HCT116 (cell line): ENCODE measurements at regions not wholly inside any gene's neighbourhood (a gene's known extent, or its start where the extent isn't known, plus 50 kb on each side); places are given as distances from the start of the nearest gene placed in this dataset.

ENCODE experiments used
- ATAC-seq: fragments of 200-7000 bp; cut with Tn5 transposase; 2 replicates; pipeline ENCODE4 v1.9.1; 2020; ENCODE audit warnings: mild to moderate bottlenecking, moderate library complexity
- BruUV-seq: library from RNA; stranded (reverse); fragments of 400-500 nt; replicated peaks from 2 replicates; lab custom pipeline; 2021; lab: Mats Ljungman, UMichigan
- CTCF ChIA-PET: fragments of 300-600 bp; sonication (Branson Sonifier 250); formaldehyde crosslinking; loops from one replicate; lab custom pipeline; 2021; ENCODE audit warnings: antibody characterized with exemption; lab: Charles Lee
- POLR2A ChIA-PET: fragments of 300-600, 350-600 bp; sonication (Branson Sonifier 250); formaldehyde crosslinking; loops from one replicate; lab custom pipeline; 2021; ENCODE audit warnings: antibody characterized with exemption; lab: Charles Lee
- RAD21 ChIA-PET, 2 experiments: fragments of 300-600 bp; sonication (Branson Sonifier 250); formaldehyde crosslinking; loops; one replicate each; lab custom pipeline; 2023; ENCODE audit warnings: low total read pairs in 2 of 2; ENCODE audit not compliant: uncharacterized antibody in 2 of 2, unreplicated experiment in 2 of 2, low non-redundant PET in 1 of 2; lab: Charles Lee
- DNase-seq: peaks from one replicate; pipeline ENCODE4 v3.0.0-alpha.2; 2010; ENCODE audit warnings: low read depth, low spot score
- H2AFZ ChIP-seq: fragments of 200-600 bp; shearing (Covaris generic), sonication (generic); 2 replicates; pipeline ENCODE4 v1.6.1; 2017; ENCODE audit warnings: low read depth, mixed run types, mixed read lengths, antibody characterized with exemption, low read length; ENCODE audit not compliant: poor library complexity, severe bottlenecking
- H3K27ac ChIP-seq: 2 replicates; pipeline ENCODE4 v1.5.1; 2012; ENCODE audit warnings: low read depth, low read length
- H3K27me3 ChIP-seq: fragments of 200-600 bp; sonication (generic); 2 replicates; pipeline ENCODE4 v1.6.1; 2016; ENCODE audit warnings: mixed run types, low read length, mixed read lengths; ENCODE audit not compliant: insufficient read depth
- H3K36me3 ChIP-seq, 2 experiments: fragments of 200-500 bp in 1 of 2; fragments of 200-600 bp in 1 of 2; sonication (Bioruptor generic) in 1 of 2; sonication (generic) in 1 of 2; 2 replicates each; pipeline versions ENCODE4 v1.5.1 to v1.6.1; 2014 to 2016; ENCODE audit warnings: low read length in 2 of 2, inconsistent platforms in 1 of 2, mixed read lengths in 1 of 2, mixed run types in 1 of 2; ENCODE audit not compliant: insufficient read depth in 2 of 2, control insufficient read depth in 1 of 2
- H3K4me1 ChIP-seq, 2 experiments: fragments of 200-600 bp in 1 of 2; sonication (generic) in 1 of 2; 2 replicates each; pipeline versions ENCODE4 v1.5.1 to v1.6.1; 2012 to 2017; ENCODE audit warnings: low read length in 2 of 2, inconsistent platforms in 1 of 2, mild to moderate bottlenecking in 1 of 2, mixed read lengths in 1 of 2, mixed run types in 1 of 2, moderate library complexity in 1 of 2; ENCODE audit not compliant: insufficient read depth in 2 of 2, control insufficient read depth in 1 of 2
- H3K4me2 ChIP-seq: fragments of 200-600 bp; sonication (generic); 2 replicates; pipeline ENCODE4 v1.6.1; 2017; ENCODE audit warnings: mixed run types, low read length, mixed read lengths
- H3K4me3 ChIP-seq, 2 experiments: fragments of 200-600 bp in 1 of 2; sonication (generic) in 1 of 2; replicated peaks in 1 of 2; 2 replicates each; pipeline ENCODE4 v1.5.1; 2011 to 2016; ENCODE audit warnings: low read length in 2 of 2, control low read depth in 1 of 2, low read depth in 1 of 2, mild to moderate bottlenecking in 1 of 2, mixed read lengths in 1 of 2, mixed run types in 1 of 2
- H3K79me2 ChIP-seq: fragments of 200-600 bp; sonication (generic); 2 replicates; pipeline ENCODE4 v1.6.1; 2017; ENCODE audit warnings: mild to moderate bottlenecking, mixed run types, low read length, moderate library complexity, mixed read lengths; ENCODE audit not compliant: insufficient read depth
- H3K9ac ChIP-seq: fragments of 200-600 bp; sonication (generic); 2 replicates; pipeline ENCODE4 v1.6.1; 2016; ENCODE audit warnings: low read length, mixed read lengths
- H3K9me2 ChIP-seq: fragments of 200-600 bp; sonication (generic), shearing (Covaris generic); 2 replicates; pipeline ENCODE4 v1.6.1; 2017; ENCODE audit warnings: mixed run types, mild to moderate bottlenecking, moderate library complexity; ENCODE audit not compliant: insufficient read depth
- H3K9me3 ChIP-seq, 2 experiments: fragments of 200-500 bp in 1 of 2; fragments of 200-600 bp in 1 of 2; sonication (Bioruptor generic) in 1 of 2; sonication (generic) in 1 of 2; 2 replicates each; pipeline ENCODE4 v1.6.1; 2014 to 2017; ENCODE audit warnings: low read length in 2 of 2, mixed read lengths in 2 of 2, inconsistent platforms in 1 of 2, low read depth in 1 of 2, mild to moderate bottlenecking in 1 of 2, mixed run types in 1 of 2, moderate library complexity in 1 of 2; ENCODE audit not compliant: control insufficient read depth in 1 of 2, insufficient read depth in 1 of 2
- H4K20me1 ChIP-seq: fragments of 200-600 bp; sonication (generic), shearing (Covaris generic); 2 replicates; pipeline ENCODE4 v1.6.1; 2017; ENCODE audit warnings: mixed run types, mild to moderate bottlenecking, moderate library complexity; ENCODE audit not compliant: insufficient read depth
- ATF3 ChIP-seq: IDR thresholded peaks from 2 replicates; pipeline ENCODE4 v1.6.1; 2012
- CBX3 ChIP-seq: IDR thresholded peaks from 2 replicates; pipeline ENCODE4 v1.6.1; 2012; ENCODE audit warnings: low read depth
- CEBPB ChIP-seq: IDR thresholded peaks from 2 replicates; pipeline ENCODE4 v1.6.1; 2012; ENCODE audit warnings: low read depth
- CTCF ChIP-seq, 3 experiments: fragments of 200-600 bp in 1 of 3; sonication (generic) in 1 of 3; IDR thresholded peaks in 2 of 3; conservative IDR thresholded peaks in 1 of 3; 2 replicates each; pipeline ENCODE4 v1.5.1; 2012 to 2017; ENCODE audit warnings: low read depth in 2 of 3, low read length in 2 of 3, antibody characterized with exemption in 1 of 3, borderline replicate concordance in 1 of 3, control low read depth in 1 of 3, mild to moderate bottlenecking in 1 of 3, mixed read lengths in 1 of 3, mixed run types in 1 of 3, moderate library complexity in 1 of 3; ENCODE audit not compliant: insufficient read depth in 1 of 3
- EGR1 ChIP-seq: IDR thresholded peaks from 2 replicates; pipeline ENCODE4 v1.6.1; 2012; ENCODE audit warnings: low read depth
- EZH2 ChIP-seq: fragments of 200-600 bp; sonication (generic); IDR thresholded peaks from 2 replicates; pipeline ENCODE4 v1.6.1; 2017; ENCODE audit warnings: antibody characterized with exemption, mixed run types
- JUND ChIP-seq: IDR thresholded peaks from 2 replicates; pipeline ENCODE4 v1.6.1; 2012
- MAX ChIP-seq: IDR thresholded peaks from 2 replicates; pipeline ENCODE4 v1.6.1; 2012
- POLR2A ChIP-seq: IDR thresholded peaks from 2 replicates; pipeline ENCODE4 v1.7.0; 2011; ENCODE audit warnings: borderline replicate concordance; ENCODE audit not compliant: insufficient read depth, insufficient read length; ENCODE audit errors: extremely low read depth
- REST ChIP-seq: IDR thresholded peaks from 2 replicates; pipeline ENCODE4 v1.6.1; 2012; ENCODE audit warnings: low read depth
- SIN3A ChIP-seq: IDR thresholded peaks from 2 replicates; pipeline ENCODE4 v1.6.1; 2012; ENCODE audit warnings: low read depth
- SP1 ChIP-seq: IDR thresholded peaks from 2 replicates; pipeline ENCODE4 v1.6.1; 2012; ENCODE audit warnings: low read depth
- SRF ChIP-seq: IDR thresholded peaks from 2 replicates; pipeline ENCODE4 v1.6.1; 2012; ENCODE audit warnings: low read depth
- TCF7L2 ChIP-seq: IDR thresholded peaks from 2 replicates; pipeline ENCODE4 v1.7.0; 2011; ENCODE audit warnings: borderline replicate concordance, inconsistent platforms; ENCODE audit not compliant: insufficient read depth, insufficient read length; ENCODE audit errors: extremely low read depth
- YY1 ChIP-seq: IDR thresholded peaks from 2 replicates; pipeline ENCODE4 v1.6.1; 2011; ENCODE audit warnings: low read length, low read depth, moderate library complexity, mild to moderate bottlenecking; ENCODE audit not compliant: insufficient replicate concordance; ENCODE audit errors: extremely low read depth
- ZBTB33 ChIP-seq: IDR thresholded peaks from 2 replicates; pipeline ENCODE4 v1.6.1; 2011; ENCODE audit warnings: mild to moderate bottlenecking, low read length, moderate library complexity; ENCODE audit not compliant: insufficient replicate concordance; ENCODE audit errors: extremely low read depth
- ZNF274 ChIP-seq: fragments of 200-500 bp; sonication (Bioruptor generic); IDR thresholded peaks from 2 replicates; pipeline ENCODE4 v1.6.1; 2014; ENCODE audit warnings: mild to moderate bottlenecking, low read depth, low read length, inconsistent platforms
- intact Hi-C: fragments of 100-400 bp; cut with micrococcal nuclease; formaldehyde crosslinking; loops from 2 replicates; pipeline ENCODE4 v1.10.0; 2022

- Histone ChIP-seq H3K4me1 (no peaks in the 10 kb centered on the region), H3K27me3 (no peaks in the 10 kb centered on the region), H3K9me2 (no peaks in the 10 kb centered on the region), H3K4me2 (no peak overlapping the region), H3K9me3 (peaks cover 0 to 8% of the 10 kb centered on the region in 2 experiments; a peak in 2 of 4 replicates), H3K36me3 (no peaks in the 10 kb centered on the region), H2AFZ (no peak overlapping the region), H3K4me3 (no peak overlapping the region), H3K9ac (no peak overlapping the region), H4K20me1 (no peaks in the 10 kb centered on the region), H3K27ac (no peak overlapping the region), H3K79me2 (no peaks in the 10 kb centered on the region)
- intact Hi-C loops: no loop called here
- ChIA-PET CTCF (no interaction called here), POLR2A (no interaction called here), RAD21 (no interaction called here)
- TF ChIP-seq ZNF274: no peak
- no peak for TF ChIP-seq REST
- TF ChIP-seq YY1: no peak
- TF ChIP-seq JUND: no peak
- no peak for TF ChIP-seq SP1
- no peak for TF ChIP-seq CTCF (IDR thresholded peaks at IDR 0.05 in 2 of 3, conservative IDR thresholded peaks at IDR 0.05 in 1 of 3; ENCODE audit: borderline replicate concordance in 1 of 3, insufficient read depth in 1 of 3, low read depth in 2 of 3, low read length in 2 of 3)
- TF ChIP-seq ZBTB33: no peak
- no peak for TF ChIP-seq TCF7L2
- no peak for TF ChIP-seq CEBPB
- no peak for TF ChIP-seq MAX
- TF ChIP-seq SRF: no peak
- no peak for TF ChIP-seq CBX3
- TF ChIP-seq EGR1: no peak
- no peak for TF ChIP-seq ATF3
- TF ChIP-seq EZH2: no peak
- no peak for TF ChIP-seq POLR2A
- TF ChIP-seq SIN3A: no peak
- BruUV-seq: no TSS peak
- DNase-seq (no peak), ATAC-seq (no peak)
Observed at GRCh38 chr10:37439826-37440225, 314.4 kb downstream of the ANKRD30A start.
